WTC11 (cell line): ENCODE measurements at regions not wholly inside any gene's neighbourhood (a gene's known extent, or its start where the extent isn't known, plus 50 kb on each side); places are given as distances from the start of the nearest gene placed in this dataset.

ENCODE experiments used
- ATAC-seq: fragments of 200-7000 bp; cut with Tn5 transposase; 2 replicates; pipeline ENCODE4 v1.10.0; 2021; ENCODE audit warnings: mild to moderate bottlenecking, moderate library complexity
- CTCF ChIA-PET: fragments of 300-600 bp; sonication (Branson Sonifier 250); formaldehyde crosslinking; loops from one replicate; lab custom pipeline; 2021; ENCODE audit warnings: antibody characterized with exemption; lab: Charles Lee
- POLR2A ChIA-PET: fragments of 350-600 bp; sonication (Branson Sonifier 250); formaldehyde crosslinking; loops from one replicate; lab custom pipeline; 2021; ENCODE audit warnings: antibody characterized with exemption; lab: Charles Lee
- DNase-seq: peaks from one replicate; pipeline ENCODE4 v3.0.0; 2021; ENCODE audit warnings: low spot score
- H3K27ac Mint-ChIP-seq: 2 replicates; pipeline ENCODE4 v1.8.0; 2021; ENCODE audit warnings: mixed read lengths
- H3K27me3 Mint-ChIP-seq: 2 replicates; pipeline ENCODE4 v1.8.0; 2021; ENCODE audit warnings: low read depth, mild to moderate bottlenecking, moderate library complexity, mixed read lengths
- H3K36me3 Mint-ChIP-seq: 2 replicates; pipeline ENCODE4 v1.8.0; 2021; ENCODE audit warnings: mixed read lengths
- H3K4me1 Mint-ChIP-seq: 2 replicates; pipeline ENCODE4 v1.8.0; 2022; ENCODE audit warnings: mixed read lengths
- H3K4me3 Mint-ChIP-seq: 2 replicates; pipeline ENCODE4 v1.8.0; 2021; ENCODE audit warnings: mild to moderate bottlenecking, moderate library complexity, mixed read lengths
- H3K9me3 Mint-ChIP-seq: 2 replicates; pipeline ENCODE4 v1.8.0; 2021; ENCODE audit warnings: mixed read lengths
- AR ChIP-seq: fragments of 250-450 bp; sonication (Bioruptor Pico); IDR thresholded peaks from 2 replicates; pipeline ENCODE4 v1.9.0; 2021; ENCODE audit warnings: mild to moderate bottlenecking
- ARID4B ChIP-seq: sonication (generic); formaldehyde crosslinking; IDR thresholded peaks from 2 replicates; pipeline ENCODE4 v1.8.0; 2023; ENCODE audit warnings: missing genetic modification reagents, mild to moderate bottlenecking, borderline replicate concordance
- ATF3 ChIP-seq: sonication (generic); formaldehyde crosslinking; conservative IDR thresholded peaks from 2 replicates; pipeline ENCODE4 v1.8.1; 2022; ENCODE audit warnings: mild to moderate bottlenecking, missing genetic modification reagents
- CBFB ChIP-seq: sonication (generic); formaldehyde crosslinking; IDR thresholded peaks from 2 replicates; pipeline ENCODE4 v1.8.1; 2022; ENCODE audit warnings: mild to moderate bottlenecking, low read depth, missing genetic modification reagents
- FOXK1 ChIP-seq: sonication (generic); formaldehyde crosslinking; IDR thresholded peaks from 2 replicates; pipeline ENCODE4 v1.8.0; 2022; ENCODE audit warnings: mild to moderate bottlenecking, moderate library complexity, missing genetic modification reagents
- FOXP4 ChIP-seq: sonication (generic); formaldehyde crosslinking; IDR thresholded peaks from 2 replicates; pipeline ENCODE4 v1.8.0; 2022; ENCODE audit warnings: mild to moderate bottlenecking, missing genetic modification reagents
- MYBL2 ChIP-seq: sonication (generic); formaldehyde crosslinking; IDR thresholded peaks from 2 replicates; pipeline ENCODE4 v1.8.1; 2023; ENCODE audit warnings: mild to moderate bottlenecking, moderate library complexity, missing genetic modification reagents
- PREB ChIP-seq: sonication (generic); formaldehyde crosslinking; IDR thresholded peaks from 2 replicates; pipeline ENCODE4 v1.8.1; 2022; ENCODE audit warnings: mild to moderate bottlenecking, missing genetic modification reagents, moderate library complexity, borderline replicate concordance
- SOX15 ChIP-seq: fragments of 250-450 bp; sonication (Bioruptor Pico); IDR thresholded peaks from 2 replicates; pipeline ENCODE4 v1.9.0; 2021; ENCODE audit warnings: mild to moderate bottlenecking
- ZBTB21 ChIP-seq: sonication (generic); formaldehyde crosslinking; IDR thresholded peaks from 2 replicates; pipeline ENCODE4 v1.8.1; 2023; ENCODE audit warnings: mild to moderate bottlenecking, missing genetic modification reagents, borderline replicate concordance
- ZMAT4 ChIP-seq: fragments of 250-450 bp; sonication (Bioruptor Pico); IDR thresholded peaks from 2 replicates; pipeline ENCODE4 v1.9.0; 2021; ENCODE audit warnings: mild to moderate bottlenecking
- ZNF138 ChIP-seq: sonication (generic); formaldehyde crosslinking; conservative IDR thresholded peaks from 2 replicates; pipeline ENCODE4 v1.8.1; 2022; ENCODE audit warnings: mild to moderate bottlenecking, moderate library complexity, missing genetic modification reagents

- no peaks in the 10 kb centered on the region for H3K36me3 Mint-ChIP-seq
- no peak for TF ChIP-seq ZBTB21 (CRISPR knock-in tag)
- no peak for TF ChIP-seq ZNF138 (CRISPR knock-in tag)
- TF ChIP-seq ATF3 = no peak
- TF ChIP-seq PREB (CRISPR knock-in tag) = no peak
- TF ChIP-seq CBFB = no peak
- TF ChIP-seq AR = no peak
- TF ChIP-seq, all 79 proteins: peak for 0
- Mint-ChIP-seq H3K4me3 (no peak overlapping the region), H3K27ac (no peak overlapping the region), H3K4me1 (peaks cover 19% of the 10 kb centered on the region), H3K9me3 (peaks cover 5% of the 10 kb centered on the region), H3K27me3 (no peaks in the 10 kb centered on the region)
- DNase-seq (no peak), ATAC-seq (no peak)
- POLR2A ChIA-PET = no interaction called here
- CTCF ChIA-PET = no interaction called here
Measured at GRCh38 chr14:43795600-43796228, 711.4 kb downstream of the FSCB start.

- Mint-ChIP-seq H3K27me3 (no peaks in the 10 kb centered on the region), H3K36me3 (no peaks in the 10 kb centered on the region)
- ATAC-seq = no peak
- no peak for TF ChIP-seq SOX15
- TF ChIP-seq FOXP4 (CRISPR knock-in tag) = no peak
- TF ChIP-seq MYBL2 (CRISPR knock-in tag) = no peak
- no peak for TF ChIP-seq FOXK1 (CRISPR knock-in tag)
- no peak for TF ChIP-seq ARID4B
- TF ChIP-seq, all 79 proteins: peak for 0
- CTCF ChIA-PET = no interaction called here
- peaks cover 28% of the 10 kb centered on the region for H3K4me1 Mint-ChIP-seq
- H3K4me3 Mint-ChIP-seq = no peak overlapping the region
- no peak overlapping the region for H3K27ac Mint-ChIP-seq
- POLR2A ChIA-PET = no interaction called here
- H3K9me3 Mint-ChIP-seq = peaks cover 5% of the 10 kb centered on the region
- DNase-seq = no peak
Measured at GRCh38 chr14:43793579-43793978, 713.5 kb downstream of the FSCB start.

- ChIA-PET CTCF (no interaction called here), POLR2A (no interaction called here)
- Mint-ChIP-seq H3K4me1 (peaks cover 28% of the 10 kb centered on the region), H3K27me3 (no peaks in the 10 kb centered on the region), H3K36me3 (no peaks in the 10 kb centered on the region), H3K27ac (no peak overlapping the region), H3K9me3 (peaks cover 5% of the 10 kb centered on the region), H3K4me3 (no peak overlapping the region)
- ATAC-seq (no peak), DNase-seq (no peak)
- TF ChIP-seq ZMAT4 = no peak
Measured at GRCh38 chr14:43792980-43793379, 714.1 kb downstream of the FSCB start.
